Liver (tissue), 7 donors: ENCODE measurements at regions not wholly inside any gene's neighbourhood (a gene's known extent, or its start where the extent isn't known, plus 50 kb on each side); places are given as distances from the start of the nearest gene placed in this dataset.
A peak's percentile ranks its signal among the peaks of the same experiment; 100 is the strongest.

Experiments used
- DNase-seq: peaks from one replicate; pipeline ENCODE4 v3.0.0-alpha.2; 2017; ENCODE audit warnings: low spot score
- H3K27ac ChIP-seq, 2 donors: one replicate each; pipeline ENCODE4 v1.7.0; 2013; ENCODE audit warnings: inconsistent platforms in 2 of 2, low read length in 2 of 2, control low read depth in 1 of 2, low read depth in 1 of 2, mild to moderate bottlenecking in 1 of 2
- H3K27me3 ChIP-seq, 4 donors: one replicate each; pipeline versions ENCODE4 v1.6.1 to v1.7.0; 2013; ENCODE audit warnings: low read length in 3 of 4, inconsistent platforms in 1 of 4, mild to moderate bottlenecking in 1 of 4, moderate library complexity in 1 of 4; ENCODE audit not compliant: control insufficient read depth in 4 of 4, insufficient read depth in 4 of 4
- H3K36me3 ChIP-seq, 4 donors: one replicate each; pipeline versions ENCODE4 v1.6.1 to v1.7.0; 2013; ENCODE audit warnings: low read length in 3 of 4, mild to moderate bottlenecking in 3 of 4, low read depth in 1 of 4, moderate library complexity in 1 of 4; ENCODE audit not compliant: control insufficient read depth in 4 of 4, insufficient read depth in 3 of 4
- H3K4me1 ChIP-seq, 4 donors: one replicate each; pipeline versions ENCODE4 v1.6.1 to v1.7.0; 2013; ENCODE audit warnings: low read length in 3 of 4, mild to moderate bottlenecking in 3 of 4, moderate library complexity in 1 of 4; ENCODE audit not compliant: control insufficient read depth in 4 of 4, insufficient read depth in 4 of 4
- H3K4me3 ChIP-seq, 3 donors: one replicate each; pipeline versions ENCODE4 v1.6.1 to v1.7.0; 2013; ENCODE audit warnings: low read length in 3 of 3, control low read depth in 1 of 3, low read depth in 1 of 3, mild to moderate bottlenecking in 1 of 3
- H3K9ac ChIP-seq, 2 donors: one replicate each; pipeline ENCODE4 v1.7.0; 2013; ENCODE audit warnings: low read length in 2 of 2, mild to moderate bottlenecking in 2 of 2, moderate library complexity in 2 of 2, control low read depth in 1 of 2, low read depth in 1 of 2
- H3K9me3 ChIP-seq, 4 donors: one replicate each; pipeline versions ENCODE4 v1.6.1 to v1.7.0; 2013; ENCODE audit warnings: low read length in 3 of 4; ENCODE audit not compliant: control insufficient read depth in 4 of 4
- EGR1 ChIP-seq, 2 donors: IDR thresholded peaks; 2 replicates each; pipeline ENCODE4 v1.6.1; 2016 to 2018; ENCODE audit warnings: antibody characterized with exemption in 2 of 2, low read depth in 2 of 2
- FOXA1 ChIP-seq: IDR thresholded peaks from 2 replicates; pipeline ENCODE4 v1.6.1; 2016; ENCODE audit warnings: antibody characterized with exemption
- FOXA2 ChIP-seq: IDR thresholded peaks from 2 replicates; pipeline ENCODE4 v1.6.1; 2016; ENCODE audit warnings: antibody characterized with exemption
- HNF4A ChIP-seq, 2 donors: conservative IDR thresholded peaks; 2 replicates each; pipeline ENCODE4 v1.6.1; 2016; ENCODE audit warnings: antibody characterized with exemption in 2 of 2, mild to moderate bottlenecking in 2 of 2
- JUND ChIP-seq, 2 donors: IDR thresholded peaks; 2 replicates each; pipeline ENCODE4 v1.6.1; 2016; ENCODE audit warnings: antibody characterized with exemption in 2 of 2
- NR2F2 ChIP-seq: IDR thresholded peaks from 2 replicates; pipeline ENCODE4 v1.6.1; 2016; ENCODE audit warnings: antibody characterized with exemption
- RAD21 ChIP-seq, 2 donors: IDR thresholded peaks; 2 replicates each; pipeline ENCODE4 v1.6.1; 2016; ENCODE audit warnings: antibody characterized with exemption in 2 of 2, mild to moderate bottlenecking in 2 of 2
- RXRA ChIP-seq, 2 donors: IDR thresholded peaks; 2 replicates each; pipeline ENCODE4 v1.6.1; 2017 to 2018; ENCODE audit warnings: antibody characterized with exemption in 2 of 2, mild to moderate bottlenecking in 1 of 2
- SP1 ChIP-seq: IDR thresholded peaks from 2 replicates; pipeline ENCODE4 v1.6.1; 2018; ENCODE audit warnings: antibody characterized with exemption, mild to moderate bottlenecking
- TAF1 ChIP-seq: conservative IDR thresholded peaks from 2 replicates; pipeline ENCODE4 v1.6.1; 2016; ENCODE audit warnings: antibody characterized with exemption, mild to moderate bottlenecking
- YY1 ChIP-seq: IDR thresholded peaks from 2 replicates; pipeline ENCODE4 v1.6.1; 2016; ENCODE audit warnings: antibody characterized with exemption, mild to moderate bottlenecking
- WGBS: extraction: QIAGEN DNeasy Blood & Tissue Kit; methylation state at CpG from one replicate; pipeline ENCODE4 v1.1.7; 2013; 5-methylcytosine and 5-hydroxymethylcytosine counted together
- TF ChIP-seq, protein P1 (sequence below): IDR thresholded peaks from 2 replicates; pipeline ENCODE4 v1.6.1; 2016; ENCODE audit warnings: antibody characterized with exemption
- TF ChIP-seq, protein P2 (sequence below): IDR thresholded peaks from 2 replicates; pipeline ENCODE4 v1.6.1; 2016; ENCODE audit warnings: antibody characterized with exemption
- TF ChIP-seq, protein P3 (sequence below): IDR thresholded peaks from 2 replicates; pipeline ENCODE4 v1.6.1; 2016; ENCODE audit warnings: antibody characterized with exemption, mild to moderate bottlenecking
- TF ChIP-seq, protein P4 (sequence below): IDR thresholded peaks from 2 replicates; pipeline ENCODE4 v1.6.1; 2016; ENCODE audit warnings: antibody characterized with exemption
- donor health status: healthy.
- donor health status: healthy.
- donor health status: healthy.
- donor health status: healthy.

DNA sequence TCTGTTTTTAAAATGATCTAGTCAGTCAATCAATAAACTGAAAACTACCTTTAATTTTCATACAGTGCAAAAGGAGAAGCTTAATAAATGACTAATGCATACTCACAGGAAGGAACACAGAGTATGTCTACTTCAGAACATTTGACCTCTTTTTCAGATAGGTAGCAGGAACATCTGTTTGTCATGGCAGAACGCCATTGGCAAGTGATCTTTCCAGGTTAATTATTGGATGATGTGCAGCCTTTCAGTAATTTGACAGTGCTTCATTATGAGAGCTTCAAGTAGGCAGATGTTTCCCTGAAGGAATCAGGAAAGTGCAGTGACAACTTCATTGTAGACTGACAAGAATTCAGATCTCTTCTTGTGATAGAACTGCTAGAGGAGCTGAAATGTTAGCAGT, 325.0 kb downstream of the OTOL1 start:
- Histone ChIP-seq H3K27me3 (no peaks in the 10 kb centered on the region), H3K4me3 (no peak overlapping the region), H3K9ac (no peak overlapping the region), H3K4me1 (peaks cover 0 to 11% (median 10%) of the 10 kb centered on the region in 4 donors), H3K27ac (no peak overlapping the region), H3K36me3 (no peaks in the 10 kb centered on the region), H3K9me3 (no peaks in the 10 kb centered on the region)
- WGBS = 16% methylated on average over 1 of the region's 1 CpG
- no peak for DNase-seq
- TF ChIP-seq SP1 (peak; percentile 21), RAD21 (IDR thresholded peaks at IDR 0.05) (peak in 1 of 2 donors; percentile 20), EGR1 (IDR thresholded peaks at IDR 0.05; ENCODE audit: low read depth in 2 of 2) (no peak), YY1 (no peak), TAF1 (no peak), RXRA (IDR thresholded peaks at IDR 0.05) (peak in 1 of 2 donors; percentile 44), JUND (IDR thresholded peaks at IDR 0.05) (no peak), FOXA1 (no peak), HNF4A (conservative IDR thresholded peaks at IDR 0.05) (peak; percentile 16 to 31)
- TF ChIP-seq, protein P1, sequence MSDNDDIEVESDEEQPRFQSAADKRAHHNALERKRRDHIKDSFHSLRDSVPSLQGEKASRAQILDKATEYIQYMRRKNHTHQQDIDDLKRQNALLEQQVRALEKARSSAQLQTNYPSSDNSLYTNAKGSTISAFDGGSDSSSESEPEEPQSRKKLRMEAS = no peak
- TF ChIP-seq, protein P2, sequence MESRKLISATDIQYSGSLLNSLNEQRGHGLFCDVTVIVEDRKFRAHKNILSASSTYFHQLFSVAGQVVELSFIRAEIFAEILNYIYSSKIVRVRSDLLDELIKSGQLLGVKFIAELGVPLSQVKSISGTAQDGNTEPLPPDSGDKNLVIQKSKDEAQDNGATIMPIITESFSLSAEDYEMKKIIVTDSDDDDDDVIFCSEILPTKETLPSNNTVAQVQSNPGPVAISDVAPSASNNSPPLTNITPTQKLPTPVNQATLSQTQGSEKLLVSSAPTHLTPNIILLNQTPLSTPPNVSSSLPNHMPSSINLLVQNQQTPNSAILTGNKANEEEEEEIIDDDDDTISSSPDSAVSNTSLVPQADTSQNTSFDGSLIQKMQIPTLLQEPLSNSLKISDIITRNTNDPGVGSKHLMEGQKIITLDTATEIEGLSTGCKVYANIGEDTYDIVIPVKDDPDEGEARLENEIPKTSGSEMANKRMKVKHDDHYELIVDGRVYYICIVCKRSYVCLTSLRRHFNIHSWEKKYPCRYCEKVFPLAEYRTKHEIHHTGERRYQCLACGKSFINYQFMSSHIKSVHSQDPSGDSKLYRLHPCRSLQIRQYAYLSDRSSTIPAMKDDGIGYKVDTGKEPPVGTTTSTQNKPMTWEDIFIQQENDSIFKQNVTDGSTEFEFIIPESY = no peak
- TF ChIP-seq, protein P3, sequence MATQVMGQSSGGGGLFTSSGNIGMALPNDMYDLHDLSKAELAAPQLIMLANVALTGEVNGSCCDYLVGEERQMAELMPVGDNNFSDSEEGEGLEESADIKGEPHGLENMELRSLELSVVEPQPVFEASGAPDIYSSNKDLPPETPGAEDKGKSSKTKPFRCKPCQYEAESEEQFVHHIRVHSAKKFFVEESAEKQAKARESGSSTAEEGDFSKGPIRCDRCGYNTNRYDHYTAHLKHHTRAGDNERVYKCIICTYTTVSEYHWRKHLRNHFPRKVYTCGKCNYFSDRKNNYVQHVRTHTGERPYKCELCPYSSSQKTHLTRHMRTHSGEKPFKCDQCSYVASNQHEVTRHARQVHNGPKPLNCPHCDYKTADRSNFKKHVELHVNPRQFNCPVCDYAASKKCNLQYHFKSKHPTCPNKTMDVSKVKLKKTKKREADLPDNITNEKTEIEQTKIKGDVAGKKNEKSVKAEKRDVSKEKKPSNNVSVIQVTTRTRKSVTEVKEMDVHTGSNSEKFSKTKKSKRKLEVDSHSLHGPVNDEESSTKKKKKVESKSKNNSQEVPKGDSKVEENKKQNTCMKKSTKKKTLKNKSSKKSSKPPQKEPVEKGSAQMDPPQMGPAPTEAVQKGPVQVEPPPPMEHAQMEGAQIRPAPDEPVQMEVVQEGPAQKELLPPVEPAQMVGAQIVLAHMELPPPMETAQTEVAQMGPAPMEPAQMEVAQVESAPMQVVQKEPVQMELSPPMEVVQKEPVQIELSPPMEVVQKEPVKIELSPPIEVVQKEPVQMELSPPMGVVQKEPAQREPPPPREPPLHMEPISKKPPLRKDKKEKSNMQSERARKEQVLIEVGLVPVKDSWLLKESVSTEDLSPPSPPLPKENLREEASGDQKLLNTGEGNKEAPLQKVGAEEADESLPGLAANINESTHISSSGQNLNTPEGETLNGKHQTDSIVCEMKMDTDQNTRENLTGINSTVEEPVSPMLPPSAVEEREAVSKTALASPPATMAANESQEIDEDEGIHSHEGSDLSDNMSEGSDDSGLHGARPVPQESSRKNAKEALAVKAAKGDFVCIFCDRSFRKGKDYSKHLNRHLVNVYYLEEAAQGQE = no peak

DNA sequence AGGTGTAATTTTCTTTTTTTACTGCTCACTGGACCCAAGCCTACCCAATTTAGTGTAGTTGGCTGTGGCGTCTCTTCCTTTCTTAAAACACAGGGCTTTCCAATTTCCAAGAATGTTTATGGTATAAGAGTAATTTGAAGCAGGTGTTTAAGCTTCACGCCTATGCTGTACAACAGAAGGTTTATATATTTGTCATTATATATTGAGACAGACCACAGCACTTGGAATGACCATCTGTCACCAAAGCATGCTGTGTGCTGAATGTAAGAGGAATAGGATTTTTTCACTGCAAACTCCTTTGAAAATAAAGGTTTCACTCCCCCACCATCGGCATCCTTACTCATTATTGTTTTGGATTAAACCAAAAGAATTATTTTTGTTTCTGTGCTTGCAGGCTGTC, 325.7 kb downstream of the OTOL1 start:
- 87% methylated on average over 3 of the region's 3 CpGs for WGBS
- H3K4me1 ChIP-seq = peaks cover 0 to 11% (median 10%) of the 10 kb centered on the region in 4 donors
- H3K9ac ChIP-seq = no peak overlapping the region
- TF ChIP-seq, protein P4, sequence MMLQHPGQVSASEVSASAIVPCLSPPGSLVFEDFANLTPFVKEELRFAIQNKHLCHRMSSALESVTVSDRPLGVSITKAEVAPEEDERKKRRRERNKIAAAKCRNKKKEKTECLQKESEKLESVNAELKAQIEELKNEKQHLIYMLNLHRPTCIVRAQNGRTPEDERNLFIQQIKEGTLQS = no peak
- TF ChIP-seq FOXA2 (no peak), EGR1 (IDR thresholded peaks at IDR 0.05; ENCODE audit: low read depth in 2 of 2) (no peak), YY1 (no peak), TAF1 (no peak), NR2F2 (no peak), FOXA1 (no peak), RAD21 (IDR thresholded peaks at IDR 0.05) (no peak), JUND (IDR thresholded peaks at IDR 0.05) (no peak)
- TF ChIP-seq, protein P1 = no peak
- TF ChIP-seq, protein P3 = no peak
- no peak overlapping the region for H3K27ac ChIP-seq
- no peak for DNase-seq
- no peaks in the 10 kb centered on the region for H3K9me3 ChIP-seq
- no peaks in the 10 kb centered on the region for H3K36me3 ChIP-seq
- no peaks in the 10 kb centered on the region for H3K27me3 ChIP-seq
- no peak overlapping the region for H3K4me3 ChIP-seq
